CMK (cell line): ENCODE measurements at regions not wholly inside any gene's neighbourhood (a gene's known extent, or its start where the extent isn't known, plus 50 kb on each side); places are given as distances from the start of the nearest gene placed in this dataset.

ENCODE experiments used
- DNase-seq: peaks from one replicate; pipeline ENCODE4 v3.0.0-alpha.2; 2010; ENCODE audit warnings: low read depth

- no peak for DNase-seq
Measured at GRCh38 chr5:57611177-57611576, 128.6 kb upstream of the ACTBL2 start.

DNA sequence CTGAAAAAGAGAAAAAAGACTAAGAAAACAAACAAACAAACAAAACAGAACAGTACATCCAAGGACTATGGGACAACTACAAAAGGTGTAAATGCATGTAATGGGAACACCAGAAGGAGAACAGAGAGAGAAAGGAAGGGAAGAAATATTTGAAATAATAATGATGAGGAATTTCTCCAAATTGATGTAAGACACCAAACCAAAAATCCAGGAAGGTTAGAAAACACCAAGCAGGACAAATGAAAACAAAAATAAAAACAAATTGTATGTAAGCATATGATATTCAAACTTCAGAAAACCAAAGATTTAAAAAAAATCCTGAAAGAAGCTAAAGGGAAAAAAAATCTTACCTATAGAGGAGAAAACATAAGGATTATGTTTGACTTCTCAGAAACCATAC lies 125.9 kb upstream of the ACTBL2 start:
- DNase-seq, result no peak

GRCh38 chr5:57601996-57602395 lies 119.4 kb upstream of the ACTBL2 start:
- DNase-seq, result no peak

- DNase-seq, result no peak
Measured at GRCh38 chr5:57600321-57600720, 117.7 kb upstream of the ACTBL2 start.

DNA sequence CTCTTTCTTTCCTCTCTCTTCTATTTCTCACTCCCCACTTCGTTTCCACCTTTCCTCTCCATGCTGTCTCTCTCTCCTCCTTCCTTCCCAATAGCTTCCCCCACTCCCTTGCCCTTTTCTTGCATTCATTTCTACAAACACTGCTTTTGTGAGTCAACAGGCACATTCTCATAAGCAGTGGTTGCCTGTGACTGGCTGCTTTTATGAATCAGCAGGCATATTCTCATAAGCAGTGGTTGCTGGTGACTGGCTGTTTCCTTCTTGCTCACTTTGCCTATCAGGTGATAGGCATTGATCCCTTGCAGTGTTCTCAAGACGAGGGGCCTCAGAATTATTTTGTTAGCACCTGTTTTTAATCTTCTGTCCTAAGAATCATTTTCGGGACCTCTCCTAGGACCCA lies 116.1 kb upstream of the ACTBL2 start:
- no peak for DNase-seq

DNA sequence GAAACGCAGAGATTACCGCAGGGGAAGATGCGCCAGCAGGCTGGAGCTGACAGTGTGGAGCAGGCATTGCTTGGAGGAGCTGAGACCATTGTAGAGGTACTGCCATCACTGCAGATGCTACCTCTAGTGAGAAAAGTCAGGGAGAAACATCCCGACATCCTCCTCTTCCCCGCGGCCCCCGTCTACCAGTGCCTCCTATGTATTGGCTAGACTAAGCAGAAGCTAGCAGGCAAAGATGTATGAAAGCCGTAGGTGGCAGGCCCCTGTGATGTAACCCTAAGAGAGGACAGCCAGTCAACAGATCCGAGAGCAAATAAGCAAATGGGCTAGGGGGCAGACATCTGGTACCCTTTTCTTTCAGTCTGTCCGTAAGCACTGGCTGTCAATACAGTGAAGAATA lies 115.5 kb upstream of the ACTBL2 start:
- DNase-seq, result no peak

DNA sequence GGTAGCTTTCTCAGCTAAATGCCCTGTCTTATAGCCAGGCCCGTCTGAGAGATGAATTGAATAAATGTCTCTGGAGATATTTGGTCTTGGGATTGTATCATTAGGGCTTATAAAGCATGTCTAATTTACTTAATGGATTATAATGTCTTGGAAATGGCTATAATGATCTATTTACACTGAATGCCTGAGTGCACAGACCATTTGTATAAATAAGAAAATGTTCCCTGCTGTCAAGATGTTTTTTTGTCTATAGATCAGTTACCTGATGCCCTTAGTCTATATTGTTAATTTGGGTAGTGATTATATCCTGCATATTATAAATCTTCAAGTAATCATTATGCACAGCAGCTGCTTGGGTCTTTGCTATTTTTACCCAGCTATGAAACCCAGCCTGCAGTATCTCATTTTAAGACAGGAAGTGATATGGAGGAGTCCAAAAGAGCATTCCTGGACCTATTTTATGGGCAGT lies 112.9 kb upstream of the ACTBL2 start:
- DNase-seq, result no peak

DNA sequence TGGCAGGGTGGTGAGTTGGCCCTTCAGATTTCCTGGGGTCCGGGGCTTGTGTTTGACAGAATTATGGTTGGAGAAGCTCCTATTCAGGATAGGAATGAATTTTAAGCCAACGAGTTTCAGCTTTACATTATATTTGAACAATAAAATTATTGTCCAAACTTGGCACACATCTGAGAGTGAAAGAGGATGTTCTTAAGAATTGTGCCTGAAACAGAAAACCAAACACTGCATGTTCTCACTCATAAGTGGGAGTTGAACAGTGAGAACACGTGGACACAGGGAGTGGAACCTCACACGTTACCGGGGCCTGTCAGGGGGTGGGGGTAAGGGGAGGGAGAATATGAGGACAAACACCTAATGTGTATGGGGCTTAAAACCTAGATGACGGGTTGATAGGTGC lies 111.8 kb upstream of the ACTBL2 start:
- DNase-seq, result no peak

DNA sequence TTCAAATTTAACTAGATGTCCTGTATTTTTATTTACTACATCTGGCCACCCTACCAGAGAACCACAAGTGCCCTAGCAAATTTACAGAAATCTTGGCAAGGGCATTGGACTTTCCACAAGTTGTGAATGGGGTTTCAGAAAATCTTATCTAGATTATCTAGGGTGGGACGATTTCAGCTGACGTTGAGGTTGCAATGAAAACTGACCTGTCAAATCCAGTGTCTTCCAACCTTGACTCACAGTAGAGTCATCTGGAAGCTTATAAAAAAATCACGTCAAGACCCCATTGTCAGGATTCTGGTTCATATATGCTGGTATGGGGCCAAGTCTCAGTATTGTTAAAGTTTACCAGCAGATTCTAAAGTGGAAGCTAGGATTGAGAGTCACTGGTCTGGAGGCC lies 109.6 kb upstream of the ACTBL2 start:
- no peak for DNase-seq

GRCh38 chr5:57586649-57587048 lies 104.0 kb upstream of the ACTBL2 start:
- DNase-seq, result no peak

DNA sequence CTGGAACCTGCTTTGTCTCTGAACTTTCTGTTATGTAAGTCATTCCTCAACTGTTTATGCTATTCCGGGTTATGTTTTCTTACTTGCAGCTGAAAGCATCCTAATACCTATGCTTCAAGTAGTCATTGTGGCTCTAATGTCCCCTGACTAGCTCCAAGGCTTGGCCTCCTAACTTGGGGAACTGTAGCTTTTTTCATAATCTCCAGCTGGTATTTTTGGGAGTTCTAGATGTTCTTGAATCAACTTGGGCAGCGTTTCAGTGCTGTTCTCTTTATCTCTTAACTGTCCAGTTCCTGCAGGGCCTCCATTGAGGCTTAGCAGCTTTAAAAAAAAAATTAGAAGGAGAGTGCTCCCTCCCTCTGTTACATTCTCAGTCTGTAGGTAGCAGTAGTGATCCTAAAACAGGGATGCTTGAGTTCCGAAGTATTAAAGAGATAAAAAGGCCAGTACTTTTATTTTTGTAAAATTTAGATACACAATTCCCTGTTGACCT lies 100.0 kb upstream of the ACTBL2 start:
- DNase-seq, result no peak

DNA sequence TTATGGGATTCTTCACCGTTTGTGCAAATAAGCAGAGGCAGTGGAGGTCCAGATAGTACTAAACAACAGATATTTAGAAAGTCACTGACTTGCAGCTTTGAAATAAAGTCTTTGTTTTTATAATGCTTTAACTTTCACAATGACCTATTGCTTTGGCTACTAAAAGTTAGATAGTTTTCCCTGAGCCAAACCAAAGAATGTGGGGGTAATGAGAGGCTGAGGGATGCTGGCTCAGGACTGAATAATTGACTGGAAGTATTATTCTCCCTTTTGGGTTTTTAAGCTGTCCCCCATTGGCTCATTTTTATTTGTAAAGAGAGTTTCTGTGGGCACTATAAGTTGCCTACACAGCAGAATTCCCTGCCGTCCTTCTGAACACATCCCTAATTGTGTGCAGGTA lies 99.2 kb upstream of the ACTBL2 start:
- no peak for DNase-seq

DNA sequence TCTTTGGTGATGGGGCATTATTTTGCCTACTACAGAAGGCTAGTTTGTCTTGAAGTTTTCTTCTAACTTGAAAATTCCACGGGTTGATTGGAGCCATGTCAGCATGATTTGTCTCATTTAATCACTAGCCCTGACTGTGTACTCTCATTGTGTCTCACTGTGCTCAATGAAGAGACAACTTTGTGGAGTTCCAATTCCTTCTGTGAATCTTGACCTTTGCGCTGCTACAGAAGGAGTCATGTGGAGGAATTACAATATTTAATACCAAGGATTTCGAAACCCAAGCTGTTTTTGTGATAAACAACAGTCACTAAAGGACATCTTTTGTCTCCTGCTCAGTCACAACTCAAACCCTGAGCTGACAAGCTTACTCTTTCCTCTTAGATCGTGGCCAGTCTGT lies 98.6 kb upstream of the ACTBL2 start:
- DNase-seq, result no peak

- DNase-seq, result no peak
Measured at GRCh38 chr5:57577432-57578175, 95.0 kb upstream of the ACTBL2 start.

DNA sequence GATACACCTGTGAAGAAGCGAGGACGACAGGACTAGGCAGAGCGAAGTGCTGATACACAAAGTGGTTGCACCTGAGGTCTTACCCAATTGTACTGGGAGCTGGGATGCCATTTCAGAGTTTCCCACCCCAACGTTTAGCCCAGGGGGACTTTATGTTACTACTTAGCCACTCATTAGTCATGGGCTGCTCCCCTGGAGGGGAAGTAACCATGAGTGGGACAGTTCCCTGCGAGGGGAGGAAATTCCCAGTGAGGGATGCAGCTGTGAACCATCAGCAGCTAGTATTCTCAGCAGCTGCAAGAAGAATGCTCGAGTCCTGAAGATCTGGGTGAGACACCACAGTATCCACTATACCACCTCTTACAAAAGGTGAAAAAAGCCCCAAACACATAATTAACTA lies 93.7 kb upstream of the ACTBL2 start:
- no peak for DNase-seq

- no peak for DNase-seq
Measured at GRCh38 chr5:57575839-57576238, 93.2 kb upstream of the ACTBL2 start.

GRCh38 chr5:57572461-57572860 lies 89.8 kb upstream of the ACTBL2 start:
- no peak for DNase-seq

- no peak for DNase-seq
Measured at GRCh38 chr5:57569601-57570000, 87.0 kb upstream of the ACTBL2 start.

DNA sequence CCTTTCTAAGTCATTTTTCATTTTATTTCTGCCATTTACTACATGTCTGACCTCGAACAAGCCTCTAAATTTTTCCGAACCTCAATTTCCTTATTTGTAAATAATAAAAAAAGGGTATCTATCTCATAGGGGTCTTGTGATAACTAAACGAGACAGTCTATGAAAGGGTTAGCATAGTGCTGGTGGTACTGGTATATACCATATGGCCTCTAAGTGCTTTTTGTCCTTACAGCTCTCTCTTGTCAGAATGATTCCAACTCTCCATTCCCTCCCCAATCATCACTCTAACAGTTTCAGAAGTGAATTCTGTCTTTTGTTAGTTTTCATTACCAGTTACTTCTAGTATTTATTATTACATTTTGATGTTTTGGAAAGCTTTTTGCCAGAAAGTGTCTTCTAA lies 85.5 kb upstream of the ACTBL2 start:
- no peak for DNase-seq

- DNase-seq, result no peak
Measured at GRCh38 chr5:57566914-57567313, 84.3 kb upstream of the ACTBL2 start.

GRCh38 chr5:57561231-57561842 lies 78.7 kb upstream of the ACTBL2 start:
- no peak for DNase-seq

GRCh38 chr5:57559110-57559635 lies 76.6 kb upstream of the ACTBL2 start:
- no peak for DNase-seq

- DNase-seq, result no peak
Measured at GRCh38 chr5:57552033-57552432, 69.4 kb upstream of the ACTBL2 start.

- DNase-seq, result no peak
Measured at GRCh38 chr5:57551251-57551650, 68.6 kb upstream of the ACTBL2 start.
